A673 (cell line): ENCODE measurements at regions not wholly inside any gene's neighbourhood (a gene's known extent, or its start where the extent isn't known, plus 50 kb on each side); places are given as distances from the start of the nearest gene placed in this dataset.

ENCODE experiments used
- BruUV-seq: library from RNA; stranded (reverse); fragments of 400-500 nt; replicated peaks from 2 replicates; lab custom pipeline; 2021; lab: Mats Ljungman, UMichigan
- CTCF ChIA-PET: fragments of 300-600 bp; sonication (Branson Sonifier 250); formaldehyde crosslinking; loops from one replicate; lab custom pipeline; 2022; ENCODE audit warnings: antibody characterized with exemption; lab: Charles Lee
- POLR2A ChIA-PET: fragments of 300-600 bp; sonication (Branson Sonifier 250); formaldehyde crosslinking; loops from one replicate; lab custom pipeline; 2022; ENCODE audit warnings: antibody characterized with exemption; ENCODE audit not compliant: low non-redundant PET; lab: Charles Lee
- DNase-seq: peaks from one replicate; pipeline ENCODE4 v3.0.0-alpha.2; 2015; ENCODE audit warnings: low spot score
- H3K27ac ChIP-seq: fragments of 200-600 bp; sonication (generic); 2 replicates; pipeline ENCODE4 v1.5.1; 2016; ENCODE audit warnings: mixed run types, low read depth, mild to moderate bottlenecking, mixed read lengths, antibody characterized with exemption, low read length; ENCODE audit not compliant: poor library complexity, severe bottlenecking
- H3K27me3 ChIP-seq: fragments of 200-600 bp; sonication (generic); replicated peaks from 2 replicates; pipeline ENCODE4 v1.6.1; 2017; ENCODE audit warnings: mixed run types, low read depth, mild to moderate bottlenecking, mixed read lengths, antibody characterized with exemption, low read length; ENCODE audit not compliant: insufficient read depth, poor library complexity
- H3K36me3 ChIP-seq: fragments of 200-600 bp; sonication (generic); 2 replicates; pipeline ENCODE4 v1.6.1; 2016; ENCODE audit warnings: mixed run types, mild to moderate bottlenecking, mixed read lengths, antibody characterized with exemption, low read length; ENCODE audit not compliant: insufficient read depth, poor library complexity, severe bottlenecking
- H3K4me1 ChIP-seq: fragments of 200-600 bp; sonication (generic); 2 replicates; pipeline ENCODE4 v1.6.1; 2017; ENCODE audit warnings: mixed run types, mild to moderate bottlenecking, mixed read lengths, antibody characterized with exemption, low read length; ENCODE audit not compliant: insufficient read depth, poor library complexity, severe bottlenecking
- H3K4me3 ChIP-seq: fragments of 200-600 bp; sonication (generic); 2 replicates; pipeline ENCODE4 v1.5.1; 2016; ENCODE audit warnings: low read depth, mixed run types, mild to moderate bottlenecking, mixed read lengths, low read length; ENCODE audit not compliant: poor library complexity, severe bottlenecking
- H3K9me3 ChIP-seq: fragments of 200-600 bp; sonication (generic); 2 replicates; pipeline ENCODE4 v1.6.1; 2016; ENCODE audit warnings: mixed run types, low read depth, mild to moderate bottlenecking, mixed read lengths, antibody characterized with exemption, low read length; ENCODE audit not compliant: poor library complexity, severe bottlenecking
- EZH2 ChIP-seq: fragments of 200-600 bp; sonication (generic); IDR thresholded peaks from 2 replicates; pipeline ENCODE4 v1.6.1; 2017; ENCODE audit warnings: borderline replicate concordance, low read depth, mild to moderate bottlenecking, mixed read lengths, antibody characterized with exemption, low read length; ENCODE audit not compliant: poor library complexity, severe bottlenecking
- intact Hi-C: fragments of 100-400 bp; cut with micrococcal nuclease; formaldehyde crosslinking; loops from one replicate; pipeline ENCODE4 v1.10.0; 2022; ENCODE audit not compliant: unreplicated experiment
- TF ChIP-seq, protein P1 (sequence below): fragments of 300-800, 200-600 bp; sonication (generic); conservative IDR thresholded peaks from 2 replicates; pipeline ENCODE4 v1.5.1; 2017; ENCODE audit warnings: low read depth, mild to moderate bottlenecking, antibody characterized with exemption, low read length, moderate library complexity, mixed read lengths

DNA sequence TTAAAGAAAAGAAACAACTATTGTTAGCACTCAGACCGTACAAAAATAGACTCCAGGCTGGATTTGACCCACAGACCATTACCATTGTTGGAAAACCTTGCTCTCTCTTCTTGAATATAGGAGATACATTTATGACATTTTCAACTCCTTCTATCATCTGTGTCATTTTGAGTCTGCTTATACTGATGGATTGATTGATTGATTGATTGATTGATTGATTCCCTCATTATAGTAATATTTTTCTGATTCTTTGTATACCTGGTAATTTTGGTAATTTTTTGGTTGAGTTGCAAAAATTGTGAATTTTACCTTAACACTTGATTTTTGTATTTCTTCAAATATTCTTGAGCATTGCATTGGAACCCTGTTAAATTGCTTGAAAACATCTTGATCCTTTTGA is 114.2 kb upstream of the KLHL29 start:
- CTCF ChIA-PET = no interaction called here

GRCh38 chr2:23271230-23271629 is 113.7 kb upstream of the KLHL29 start:
- H3K9me3 ChIP-seq = no peaks in the 10 kb centered on the region
- peaks cover 4% of the 10 kb centered on the region for H3K27me3 ChIP-seq
- no peaks in the 10 kb centered on the region for H3K4me1 ChIP-seq
- no peak for TF ChIP-seq EZH2
- TF ChIP-seq, protein P1, sequence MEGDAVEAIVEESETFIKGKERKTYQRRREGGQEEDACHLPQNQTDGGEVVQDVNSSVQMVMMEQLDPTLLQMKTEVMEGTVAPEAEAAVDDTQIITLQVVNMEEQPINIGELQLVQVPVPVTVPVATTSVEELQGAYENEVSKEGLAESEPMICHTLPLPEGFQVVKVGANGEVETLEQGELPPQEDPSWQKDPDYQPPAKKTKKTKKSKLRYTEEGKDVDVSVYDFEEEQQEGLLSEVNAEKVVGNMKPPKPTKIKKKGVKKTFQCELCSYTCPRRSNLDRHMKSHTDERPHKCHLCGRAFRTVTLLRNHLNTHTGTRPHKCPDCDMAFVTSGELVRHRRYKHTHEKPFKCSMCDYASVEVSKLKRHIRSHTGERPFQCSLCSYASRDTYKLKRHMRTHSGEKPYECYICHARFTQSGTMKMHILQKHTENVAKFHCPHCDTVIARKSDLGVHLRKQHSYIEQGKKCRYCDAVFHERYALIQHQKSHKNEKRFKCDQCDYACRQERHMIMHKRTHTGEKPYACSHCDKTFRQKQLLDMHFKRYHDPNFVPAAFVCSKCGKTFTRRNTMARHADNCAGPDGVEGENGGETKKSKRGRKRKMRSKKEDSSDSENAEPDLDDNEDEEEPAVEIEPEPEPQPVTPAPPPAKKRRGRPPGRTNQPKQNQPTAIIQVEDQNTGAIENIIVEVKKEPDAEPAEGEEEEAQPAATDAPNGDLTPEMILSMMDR = no peak
- CTCF ChIA-PET = no interaction called here
- no peak for DNase-seq
- H3K27ac ChIP-seq = no peak overlapping the region
- BruUV-seq = no TSS peak
- POLR2A ChIA-PET = no interaction called here
- intact Hi-C loops = no loop called here
- H3K4me3 ChIP-seq = no peak overlapping the region
- H3K36me3 ChIP-seq = no peaks in the 10 kb centered on the region

More for the DNA sequence above, 114.2 kb upstream of the KLHL29 start:
- POLR2A ChIA-PET = no interaction called here
- peaks cover 4% of the 10 kb centered on the region for H3K27me3 ChIP-seq
- no peak for TF ChIP-seq EZH2
- no peak overlapping the region for H3K4me3 ChIP-seq
- no peaks in the 10 kb centered on the region for H3K9me3 ChIP-seq
- intact Hi-C loops = no loop called here
- no peak for DNase-seq
- H3K36me3 ChIP-seq = no peaks in the 10 kb centered on the region
- H3K4me1 ChIP-seq = no peaks in the 10 kb centered on the region
- no TSS peak for BruUV-seq
- no peak overlapping the region for H3K27ac ChIP-seq

DNA sequence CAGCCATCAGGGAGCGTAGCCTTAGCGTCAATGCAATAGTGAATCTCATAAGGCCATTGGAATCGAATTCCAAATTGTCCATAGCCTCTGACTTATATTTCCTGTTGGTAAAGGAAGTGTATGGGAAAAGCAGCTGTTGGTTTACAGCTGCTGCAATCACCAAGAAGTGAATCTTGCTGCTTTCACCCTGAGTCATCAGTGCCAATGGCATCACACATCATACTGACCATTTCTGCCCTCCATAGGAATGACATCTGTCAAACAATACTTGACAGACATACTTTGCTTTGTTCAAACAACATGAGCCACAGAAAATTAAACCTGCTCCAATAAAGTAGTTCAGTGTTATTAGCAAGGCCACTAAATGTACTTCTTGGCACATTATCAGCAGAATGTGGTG is 111.2 kb upstream of the KLHL29 start:
- H3K27me3 ChIP-seq = no peaks in the 10 kb centered on the region
- TF ChIP-seq, protein P1 = no peak
- TF ChIP-seq EZH2 = no peak
- intact Hi-C loops = no loop called here
- POLR2A ChIA-PET = no interaction called here
- no peak overlapping the region for H3K27ac ChIP-seq
- no peak for DNase-seq
- no peaks in the 10 kb centered on the region for H3K36me3 ChIP-seq
- no TSS peak for BruUV-seq
- CTCF ChIA-PET = no interaction called here
- no peak overlapping the region for H3K4me3 ChIP-seq
- no peaks in the 10 kb centered on the region for H3K4me1 ChIP-seq
- no peaks in the 10 kb centered on the region for H3K9me3 ChIP-seq

GRCh38 chr2:23280401-23280800 is 104.6 kb upstream of the KLHL29 start:
- no peaks in the 10 kb centered on the region for H3K9me3 ChIP-seq
- DNase-seq = no peak
- no peaks in the 10 kb centered on the region for H3K4me1 ChIP-seq
- no peak overlapping the region for H3K27ac ChIP-seq
- ChIA-PET POLR2A (no interaction called here), CTCF (no interaction called here)
- no peaks in the 10 kb centered on the region for H3K36me3 ChIP-seq
- H3K27me3 ChIP-seq = no peaks in the 10 kb centered on the region
- intact Hi-C loops = no loop called here
- H3K4me3 ChIP-seq = no peak overlapping the region
- no peak for TF ChIP-seq EZH2
- TF ChIP-seq, protein P1 = no peak
- no TSS peak for BruUV-seq
